HG02610 (cell line): ENCODE measurements at regions not wholly inside any gene's neighbourhood (a gene's known extent, or its start where the extent isn't known, plus 50 kb on each side); places are given as distances from the start of the nearest gene placed in this dataset.

Experiments used
- ATAC-seq: cut with Tn5 transposase; IDR thresholded peaks from one replicate; pipeline ENCODE4 v1.9.1; 2021; ENCODE audit warnings: mild to moderate bottlenecking, moderate library complexity; ENCODE audit not compliant: unreplicated experiment

GRCh38 chr2:128623776-128624761 lies 305.4 kb upstream of the HS6ST1 start:
- ATAC-seq, result peak; percentile 78

GRCh38 chr2:128624956-128625355 lies 306.3 kb upstream of the HS6ST1 start:
- no peak for ATAC-seq

GRCh38 chr2:128625421-128625820 lies 306.8 kb upstream of the HS6ST1 start:
- ATAC-seq, result no peak

- ATAC-seq, result no peak
Measured at GRCh38 chr2:128625963-128626759, 307.5 kb upstream of the HS6ST1 start.

GRCh38 chr2:128626760-128627511 lies 308.3 kb upstream of the HS6ST1 start:
- ATAC-seq, result no peak

- no peak for ATAC-seq
Measured at GRCh38 chr2:128628206-128628605, 309.5 kb upstream of the HS6ST1 start.

- no peak for ATAC-seq
Measured at GRCh38 chr2:128628996-128629395, 310.3 kb upstream of the HS6ST1 start.

- ATAC-seq, result no peak
Measured at GRCh38 chr2:128630974-128631697, 312.5 kb upstream of the HS6ST1 start.

GRCh38 chr2:128631698-128632500 lies 313.2 kb upstream of the HS6ST1 start:
- no peak for ATAC-seq

GRCh38 chr2:128632501-128632800 lies 313.8 kb upstream of the HS6ST1 start:
- ATAC-seq, result no peak

GRCh38 chr2:128633501-128633900 lies 314.8 kb upstream of the HS6ST1 start:
- ATAC-seq, result no peak

GRCh38 chr2:128635361-128635900 lies 316.8 kb upstream of the HS6ST1 start:
- no peak for ATAC-seq

GRCh38 chr2:128636802-128637147 lies 318.1 kb upstream of the HS6ST1 start:
- ATAC-seq, result no peak

GRCh38 chr2:128637481-128638155 lies 318.9 kb upstream of the HS6ST1 start:
- ATAC-seq, result no peak

GRCh38 chr2:128638341-128639119 lies 319.9 kb upstream of the HS6ST1 start:
- ATAC-seq, result no peak

GRCh38 chr2:128639120-128639477 lies 320.4 kb upstream of the HS6ST1 start:
- no peak for ATAC-seq

- no peak for ATAC-seq
Measured at GRCh38 chr2:128639693-128640092, 321.0 kb upstream of the HS6ST1 start.

GRCh38 chr2:128640166-128640844 lies 321.6 kb upstream of the HS6ST1 start:
- ATAC-seq, result no peak
